HepG2 (cell line): ENCODE measurements at regions not wholly inside any gene's neighbourhood (a gene's known extent, or its start where the extent isn't known, plus 50 kb on each side); places are given as distances from the start of the nearest gene placed in this dataset.

Experiments used
- ATAC-seq: fragments of 200-7000 bp; cut with Tn5 transposase; 3 replicates; pipeline ENCODE4 v1.9.1; 2020; ENCODE audit warnings: mild to moderate bottlenecking, moderate library complexity
- BruUV-seq: library from RNA; stranded (reverse); fragments of 400-500 nt; replicated peaks from 2 replicates; lab custom pipeline; 2021; lab: Mats Ljungman, UMichigan
- CTCF ChIA-PET: fragments of 300-600 bp; formaldehyde crosslinking; extraction: SDS; loops from one replicate; lab custom pipeline; 2021; ENCODE audit warnings: low total read pairs, inconsistent platforms, low intra/inter-chr PET ratio; lab: Yijun Ruan, JAX
- POLR2A ChIA-PET: fragments of 350-600 bp; sonication (Branson Sonifier 250); formaldehyde crosslinking; loops from one replicate; lab custom pipeline; 2020; ENCODE audit warnings: antibody characterized with exemption, inconsistent platforms; lab: Yijun Ruan, JAX
- DNase-seq: peaks from one replicate; pipeline ENCODE4 v3.0.0-alpha.2; 2015; ENCODE audit warnings: low spot score
- FAIRE-seq: peaks from 3 replicates; lab custom pipeline; 2011; peaks lifted over from hg19 to GRCh38; lab: Jason Lieb, UNC
- H2AFZ ChIP-seq: one replicate; pipeline ENCODE4 v1.6.1; 2011; ENCODE audit warnings: low read length, inconsistent platforms
- H3K27ac ChIP-seq: fragments of 300-600 bp; 3 replicates; pipeline ENCODE4 v1.8.0; 2011; ENCODE audit warnings: mixed run types, mild to moderate bottlenecking, mixed read lengths, low read length, inconsistent platforms; ENCODE audit not compliant: insufficient read depth; ENCODE audit errors: extremely low read length
- H3K27me3 ChIP-seq, 2 experiments: fragments of 200-600 bp in 1 of 2; 2 replicates in 1 of 2; 3 replicates in 1 of 2; pipeline versions ENCODE4 v1.6.0 to v1.8.0; 2011; ENCODE audit warnings: low read length in 2 of 2, mild to moderate bottlenecking in 2 of 2, moderate library complexity in 2 of 2, inconsistent platforms in 1 of 2; ENCODE audit not compliant: insufficient read depth in 2 of 2, control insufficient read depth in 1 of 2
- H3K36me3 ChIP-seq, 2 experiments: fragments of 200-600 bp in 1 of 2; replicated peaks in 1 of 2; 2 replicates in 1 of 2; 3 replicates in 1 of 2; pipeline versions ENCODE4 v1.5.1 to v1.8.0; 2011; ENCODE audit warnings: low read length in 2 of 2, inconsistent platforms in 1 of 2; ENCODE audit not compliant: insufficient read depth in 2 of 2, control insufficient read depth in 1 of 2
- H3K4me1 ChIP-seq: 2 replicates; pipeline ENCODE4 v1.5.1; 2012; ENCODE audit warnings: low read length, inconsistent platforms; ENCODE audit not compliant: insufficient read depth
- H3K4me2 ChIP-seq: 2 replicates; pipeline ENCODE4 v1.6.0; 2011; ENCODE audit warnings: low read depth, low read length, inconsistent platforms
- H3K4me3 ChIP-seq, 3 experiments: fragments of 200-600 bp in 1 of 3; sonication (generic), shearing (Covaris generic) in 1 of 3; replicated peaks in 1 of 3; 2 replicates each; pipeline ENCODE4 v1.5.1; 2011 to 2016; ENCODE audit warnings: low read length in 3 of 3, inconsistent platforms in 2 of 3, low read depth in 2 of 3, mild to moderate bottlenecking in 2 of 3, control low read depth in 1 of 3, mixed read lengths in 1 of 3; ENCODE audit not compliant: insufficient read depth in 1 of 3
- H3K79me2 ChIP-seq: one replicate; pipeline ENCODE4 v1.6.1; 2011; ENCODE audit warnings: low read length, inconsistent platforms; ENCODE audit not compliant: insufficient read depth
- H3K9ac ChIP-seq: 2 replicates; pipeline ENCODE4 v1.6.0; 2011; ENCODE audit warnings: mild to moderate bottlenecking, low read depth, low read length, inconsistent platforms; ENCODE audit not compliant: insufficient read depth
- H3K9me3 ChIP-seq: 2 replicates; pipeline ENCODE4 v1.5.1; 2012; ENCODE audit warnings: mild to moderate bottlenecking, low read length
- H4K20me1 ChIP-seq: 2 replicates; pipeline ENCODE4 v1.6.0; 2011; ENCODE audit warnings: inconsistent platforms, mild to moderate bottlenecking, low read length, moderate library complexity; ENCODE audit not compliant: insufficient read depth
- ATF7 ChIP-seq, 2 experiments: fragments of 450-650 bp in 1 of 2; sonication (generic) in 1 of 2; formaldehyde crosslinking in 1 of 2; IDR thresholded peaks; 2 replicates each; pipeline versions ENCODE4 v1.4.0 to v1.6.1; 2016 to 2020; ENCODE audit warnings: antibody characterized with exemption in 1 of 2, mild to moderate bottlenecking in 1 of 2, missing genetic modification reagents in 1 of 2
- ATM ChIP-seq: fragments of 450-650 bp; IDR thresholded peaks from 2 replicates; pipeline ENCODE4 v1.7.1; 2017; ENCODE audit warnings: mild to moderate bottlenecking, borderline replicate concordance
- HMG20A ChIP-seq: IDR thresholded peaks from 2 replicates; pipeline ENCODE4 v1.6.1; 2016; ENCODE audit warnings: borderline replicate concordance
- MZF1 ChIP-seq: sonication (generic); formaldehyde crosslinking; IDR thresholded peaks from 2 replicates; pipeline ENCODE4 v1.8.1; 2023; ENCODE audit warnings: mild to moderate bottlenecking, missing genetic modification reagents, borderline replicate concordance
- REPIN1 ChIP-seq: sonication (generic); formaldehyde crosslinking; IDR thresholded peaks from 2 replicates; pipeline ENCODE4 v1.8.0; 2022; ENCODE audit warnings: missing genetic modification reagents, low read depth, mild to moderate bottlenecking, borderline replicate concordance
- SMAD1 ChIP-seq: sonication (generic); formaldehyde crosslinking; IDR thresholded peaks from 2 replicates; pipeline ENCODE4 v1.4.0; 2020; ENCODE audit warnings: missing genetic modification reagents, low read depth, mild to moderate bottlenecking, borderline replicate concordance
- ZNF101 ChIP-seq: sonication (generic); formaldehyde crosslinking; IDR thresholded peaks from 2 replicates; pipeline ENCODE4 v1.4.0; 2020; ENCODE audit warnings: mild to moderate bottlenecking, low read depth, missing genetic modification reagents, borderline replicate concordance
- ZNF331 ChIP-seq: sonication (generic); formaldehyde crosslinking; IDR thresholded peaks from 2 replicates; pipeline ENCODE4 v1.4.0; 2020; ENCODE audit warnings: missing genetic modification reagents
- ZSCAN25 ChIP-seq: sonication (generic); formaldehyde crosslinking; IDR thresholded peaks from 2 replicates; pipeline ENCODE4 v1.8.0; 2022; ENCODE audit warnings: mild to moderate bottlenecking, missing genetic modification reagents
- ZSCAN5A ChIP-seq: sonication (generic); formaldehyde crosslinking; IDR thresholded peaks from 2 replicates; pipeline ENCODE4 v1.8.0; 2022; ENCODE audit warnings: mild to moderate bottlenecking, missing genetic modification reagents, borderline replicate concordance
- WGBS: methylation state at CpG from one replicate; pipeline ENCODE4 v1.1.6; 2017; ENCODE audit warnings: low lambda C conversion rate; 5-methylcytosine and 5-hydroxymethylcytosine counted together
- in situ Hi-C: cut with HindIII; loops from 2 replicates; pipeline ENCODE4 v1.10.0; 2017; ENCODE audit warnings: low pct_unique_long_range_greater_than_20kb; ENCODE audit not compliant: extremely low pct_ligation_motif_present
- intact Hi-C: fragments of 100-400 bp; cut with micrococcal nuclease; formaldehyde crosslinking; loops from one replicate; pipeline ENCODE4 v1.10.0; 2022; ENCODE audit not compliant: unreplicated experiment

- no peak for ATAC-seq
- BruUV-seq: no TSS peak
- no peaks in the 10 kb centered on the region for H3K4me1 ChIP-seq
- TF ChIP-seq HMG20A (CRISPR knock-in tag) (no peak), ZNF101 (CRISPR knock-in tag) (no peak), REPIN1 (CRISPR knock-in tag) (no peak), MZF1 (CRISPR knock-in tag) (no peak), ZNF331 (no peak), SMAD1 (CRISPR knock-in tag) (no peak), ZSCAN5A (CRISPR knock-in tag) (no peak), ZSCAN25 (no peak)
- TF ChIP-seq, all 625 proteins: peak for 0
- WGBS: 0% methylated on average over 1 of the region's 2 CpGs
- no peak overlapping the region for H3K9ac ChIP-seq
- DNase-seq: no peak
- H2AFZ ChIP-seq: no peak overlapping the region
- no peaks in the 10 kb centered on the region for H3K79me2 ChIP-seq
- FAIRE-seq: no peak
- ChIA-PET POLR2A (no interaction called here), CTCF (no interaction called here)
- H3K4me2 ChIP-seq: no peak overlapping the region
- H3K27ac ChIP-seq: no peak overlapping the region
- H3K36me3 ChIP-seq: no peaks in the 10 kb centered on the region
- in situ Hi-C loops: no loop called here
- H4K20me1 ChIP-seq: no peaks in the 10 kb centered on the region
- intact Hi-C loops: no loop called here
- H3K4me3 ChIP-seq: no peak overlapping the region
- H3K27me3 ChIP-seq: no peaks in the 10 kb centered on the region
- no peaks in the 10 kb centered on the region for H3K9me3 ChIP-seq
Measured at GRCh38 chr5:7321724-7322123, 74.2 kb upstream of the ADCY2 start.

- Histone ChIP-seq H3K79me2 (no peaks in the 10 kb centered on the region), H3K27me3 (no peaks in the 10 kb centered on the region), H3K4me2 (no peak overlapping the region), H3K9ac (no peak overlapping the region), H3K27ac (no peak overlapping the region), H2AFZ (no peak overlapping the region), H3K4me1 (no peaks in the 10 kb centered on the region), H3K4me3 (no peak overlapping the region), H4K20me1 (no peaks in the 10 kb centered on the region), H3K9me3 (no peaks in the 10 kb centered on the region), H3K36me3 (no peaks in the 10 kb centered on the region)
- no peak for FAIRE-seq
- in situ Hi-C loops (no loop called here), intact Hi-C loops (no loop called here)
- CTCF ChIA-PET: no interaction called here
- BruUV-seq: no TSS peak
- DNase-seq: no peak
- WGBS: under 1% methylated on average over 4 of the region's 4 CpGs
- no peak for ATAC-seq
- POLR2A ChIA-PET: no interaction called here
- TF ChIP-seq ATM: no peak
- peak; percentile 46; the same call in 1 of the 2 replicates for TF ChIP-seq ATF7 (IDR thresholded peaks at IDR 0.05)
- TF ChIP-seq ATF7 (CRISPR knock-in tag; IDR thresholded peaks at IDR 0.05): no peak
Measured at GRCh38 chr5:7324919-7325318, 71.0 kb upstream of the ADCY2 start.
